ENCODE measurements at regions not wholly inside any gene's neighbourhood (a gene's known extent, or its start where the extent isn't known, plus 50 kb on each side); places are given as distances from the start of the nearest gene placed in this dataset.
"Not testable (repeated sequence)": the region's sequence is repeated elsewhere in the genome, so short reads cannot be mapped to it uniquely, and the experiment has no call there.

GRCh38 chr5:108696951-108697715 lies 50.6 kb upstream of the FER start:
- DNase-seq = no peak

- DNase-seq = no peak
Measured at GRCh38 chr5:108696407-108696806, 51.3 kb upstream of the FER start.

DNA sequence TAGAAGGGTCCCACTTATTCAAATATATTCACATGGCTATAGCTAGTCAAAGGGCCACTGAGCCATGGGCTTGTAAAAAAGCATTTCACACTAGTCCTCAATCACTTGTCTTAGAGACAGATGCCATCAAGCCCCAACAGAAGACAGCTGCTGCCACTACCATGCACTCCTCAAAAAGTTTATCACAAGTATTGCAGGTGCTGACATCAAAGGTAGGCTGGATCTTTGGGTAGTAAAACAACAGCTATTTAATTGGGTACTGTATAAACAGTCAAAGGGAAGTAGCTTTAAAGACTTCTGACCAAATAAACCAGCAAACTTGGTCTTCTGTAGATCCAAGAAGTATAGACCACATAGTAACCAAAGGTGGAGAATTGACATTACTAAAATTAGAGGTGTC lies 59.2 kb upstream of the FER start:
- DNase-seq = no peak

DNA sequence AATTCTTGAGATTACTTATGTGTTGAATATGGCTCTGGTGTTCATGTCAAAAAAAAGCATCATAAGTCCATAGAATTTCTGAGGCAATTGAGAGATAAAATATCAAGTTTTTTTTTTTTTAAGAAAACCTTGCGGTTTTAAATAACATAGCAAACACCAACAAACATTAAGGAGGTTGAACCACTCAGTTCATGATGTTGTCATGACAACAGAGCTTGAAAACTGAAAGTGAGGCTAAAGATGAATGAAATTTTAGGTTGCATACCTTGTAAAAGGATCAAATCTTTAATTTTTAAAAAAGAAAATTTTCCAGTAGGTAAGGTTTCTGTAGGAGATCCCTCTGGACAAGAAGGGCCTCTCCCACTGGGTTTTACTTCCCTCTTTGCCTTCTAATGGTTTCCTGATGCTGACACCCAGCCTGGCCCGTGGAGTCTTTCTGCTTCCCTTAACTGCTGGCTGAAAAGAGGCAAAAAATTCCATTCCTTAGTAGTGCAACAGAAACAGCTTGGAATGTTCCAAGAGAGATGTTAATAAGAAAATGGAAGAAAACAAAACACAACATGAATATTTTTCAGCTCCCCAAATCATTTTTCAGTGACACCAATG lies 60.0 kb upstream of the FER start:
- no peak for DNase-seq

- no peak for DNase-seq
Measured at GRCh38 chr5:108686676-108687075, 61.0 kb upstream of the FER start.

DNA sequence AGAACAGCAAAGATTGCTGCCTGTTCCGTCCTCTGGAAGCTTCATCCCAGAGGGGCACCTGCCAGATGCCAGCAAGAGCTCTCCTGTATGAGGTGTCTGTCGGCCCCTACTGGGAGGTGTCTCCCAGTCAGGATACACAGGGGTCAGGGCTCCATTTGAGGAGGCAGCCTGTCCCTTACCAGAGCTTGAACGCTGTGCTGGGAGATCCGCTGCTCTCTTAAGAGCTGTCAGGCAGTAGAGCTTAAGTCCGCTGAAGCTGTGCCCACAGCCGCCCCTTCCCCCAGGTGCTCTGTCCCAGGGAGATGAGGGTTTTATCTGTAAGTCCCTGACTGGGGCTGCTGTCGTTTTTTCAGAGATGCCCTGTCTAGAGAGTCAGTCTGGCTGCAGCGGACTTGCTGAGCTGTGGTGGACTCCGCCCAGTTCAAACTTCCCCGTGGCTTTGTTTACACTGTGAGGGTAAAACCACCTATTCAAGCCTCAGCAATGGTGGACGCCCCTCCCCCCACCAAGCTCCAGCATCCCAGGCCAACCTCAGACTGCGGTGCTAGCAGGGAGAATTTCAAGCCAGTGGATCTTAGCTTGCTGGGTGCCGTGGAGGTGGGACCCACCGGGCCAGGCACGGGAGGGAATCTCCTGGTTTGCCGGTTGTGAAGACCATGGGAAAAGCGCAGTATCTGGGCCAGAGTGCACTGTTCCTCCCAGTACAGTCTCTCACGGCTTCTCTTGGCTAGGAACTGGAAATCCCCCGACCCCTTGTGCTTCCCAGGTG lies 62.1 kb upstream of the FER start:
- not testable (repeated sequence) for DNase-seq

DNA sequence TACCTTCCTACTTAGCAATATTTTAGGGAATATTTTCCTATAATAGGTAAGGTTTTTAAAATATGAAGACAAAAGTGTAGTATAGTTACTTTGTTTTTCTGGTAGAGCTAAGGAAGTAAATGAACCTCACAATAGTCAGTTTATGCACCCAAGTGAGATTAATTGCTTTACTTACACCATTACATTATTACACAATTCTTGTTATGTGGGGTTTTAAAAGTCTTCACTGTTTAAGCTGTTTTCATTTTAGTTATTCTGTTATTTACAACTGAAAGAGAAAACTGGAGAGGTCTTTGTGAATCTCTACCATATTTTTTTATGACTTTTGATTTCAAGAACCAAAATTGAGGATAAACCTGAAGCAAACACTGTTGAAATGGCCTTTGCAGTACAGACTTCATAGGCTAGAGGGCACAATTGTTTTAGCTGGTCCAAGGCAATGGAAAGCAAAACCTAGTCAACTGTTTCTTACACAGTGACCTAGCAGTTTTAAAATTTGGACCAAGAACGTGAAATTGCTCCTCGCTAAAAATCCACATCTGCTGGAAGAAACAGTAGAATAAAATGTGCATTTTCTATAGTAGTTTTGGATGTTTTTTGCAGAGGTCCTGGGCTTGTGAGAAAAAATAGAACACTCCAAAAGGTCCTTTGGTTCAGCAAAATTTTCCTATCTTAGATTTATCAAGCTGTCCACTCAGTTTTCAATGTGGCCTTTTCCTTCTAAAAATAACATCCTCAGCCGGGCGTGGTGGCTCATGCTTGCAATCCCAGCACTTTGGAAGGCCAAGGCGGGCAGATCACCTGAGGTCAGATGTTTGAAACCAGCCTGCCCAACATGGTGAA lies 66.4 kb upstream of the FER start:
- peak; percentile 24 to 40 for DNase-seq

GRCh38 chr5:108678091-108678490 lies 69.6 kb upstream of the FER start:
- DNase-seq = no peak

DNA sequence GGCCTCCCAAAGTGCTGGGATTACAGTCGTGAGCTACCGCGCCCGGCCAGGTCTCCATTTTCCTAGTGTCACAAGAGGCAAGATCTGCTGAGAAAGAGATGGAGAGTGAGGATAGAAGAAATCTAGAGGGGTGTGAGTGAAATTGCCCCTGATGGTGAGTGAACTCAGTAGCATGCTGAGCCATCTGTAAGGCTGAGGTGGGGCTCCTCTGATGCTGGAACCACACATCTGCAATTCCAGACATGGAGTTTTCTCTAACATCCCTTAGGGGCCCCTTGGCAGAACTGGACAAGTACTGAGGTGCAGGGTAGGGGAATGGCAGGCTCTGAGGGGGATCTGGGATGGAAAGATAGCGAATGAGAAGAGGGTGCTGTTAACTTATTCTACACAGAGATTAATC lies 72.0 kb upstream of the FER start:
- no peak for DNase-seq

- DNase-seq = no peak
Measured at GRCh38 chr5:108672639-108673038, 75.1 kb upstream of the FER start.

DNA sequence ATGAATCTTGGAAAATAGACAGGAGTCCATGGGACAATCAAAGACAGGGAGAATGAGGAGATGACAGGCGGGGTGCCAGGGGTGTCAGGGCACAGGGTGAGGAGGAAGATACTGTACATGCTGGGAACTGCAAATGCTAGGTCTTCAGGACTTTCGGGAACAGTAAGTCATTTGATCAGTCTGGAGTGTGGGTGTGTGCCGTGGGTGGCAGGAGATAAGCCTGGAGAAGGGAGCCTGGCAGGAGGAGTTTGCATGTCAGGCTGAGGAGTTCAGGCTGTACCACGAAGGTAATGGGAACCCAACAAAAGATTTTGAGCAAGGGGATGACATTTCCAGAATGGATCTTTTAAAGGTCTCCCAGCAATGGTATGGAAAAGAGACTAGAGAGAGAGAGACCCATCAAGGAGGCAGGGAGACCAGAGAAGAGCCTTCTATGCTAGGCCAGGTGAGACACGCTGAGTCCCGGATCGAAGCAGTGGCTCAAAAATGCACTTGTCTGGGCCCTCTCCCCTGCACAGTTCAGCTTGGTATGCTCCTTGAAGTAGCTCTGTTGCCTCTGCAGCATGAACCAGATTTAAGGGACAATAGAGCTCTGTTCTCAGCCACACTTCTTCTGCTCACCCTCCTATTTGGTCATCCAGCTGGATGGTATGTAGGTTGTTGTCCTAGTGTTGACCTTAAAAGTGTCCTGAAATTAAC lies 77.0 kb upstream of the FER start:
- DNase-seq = no peak

DNA sequence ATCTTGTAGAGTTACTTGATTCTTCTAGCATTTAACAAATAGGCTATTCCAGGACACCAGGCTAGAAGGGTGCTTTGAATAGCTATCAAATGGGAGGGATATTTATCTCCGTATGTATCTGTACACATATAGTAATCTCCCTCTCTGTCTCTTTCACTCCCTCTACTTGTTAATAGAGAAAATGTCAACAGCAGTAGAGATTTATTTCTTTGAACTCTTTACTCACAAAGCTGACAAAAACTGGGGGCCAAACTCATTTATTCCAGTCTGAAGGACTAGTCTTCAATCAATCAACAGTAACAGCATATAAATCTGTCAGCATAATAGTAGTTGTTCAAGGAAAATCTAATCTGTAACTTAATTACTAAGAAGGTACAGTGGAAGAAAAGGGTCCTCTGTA lies 78.2 kb upstream of the FER start:
- peak; percentile 1 to 24 for DNase-seq

- DNase-seq = no peak
Measured at GRCh38 chr5:108661590-108662219, 86.0 kb upstream of the FER start.

DNA sequence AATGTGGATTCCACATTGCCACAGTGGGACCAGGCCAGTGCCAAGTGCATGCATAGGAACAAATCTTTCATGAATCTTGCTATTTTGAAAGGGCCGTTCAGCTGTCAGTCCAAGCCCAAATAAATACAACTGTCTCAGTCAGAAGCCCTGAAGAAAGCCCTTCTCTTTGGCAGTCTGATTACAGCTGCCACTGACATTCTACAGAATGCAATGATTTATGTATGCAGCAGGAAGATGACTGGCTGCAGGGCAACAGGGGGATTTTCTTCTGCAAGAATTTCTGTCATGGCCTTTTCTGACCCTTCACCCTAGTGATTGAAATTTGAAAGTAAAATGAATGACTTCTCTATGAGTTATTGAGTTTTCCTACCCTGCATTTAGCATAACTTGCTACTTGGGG lies 86.7 kb upstream of the FER start:
- DNase-seq = no peak

GRCh38 chr5:108660291-108660690 lies 87.4 kb upstream of the FER start:
- DNase-seq = no peak

- no peak for DNase-seq
Measured at GRCh38 chr5:108659531-108659930, 88.2 kb upstream of the FER start.

- no peak for DNase-seq
Measured at GRCh38 chr5:108655750-108656450, 91.8 kb upstream of the FER start.

DNA sequence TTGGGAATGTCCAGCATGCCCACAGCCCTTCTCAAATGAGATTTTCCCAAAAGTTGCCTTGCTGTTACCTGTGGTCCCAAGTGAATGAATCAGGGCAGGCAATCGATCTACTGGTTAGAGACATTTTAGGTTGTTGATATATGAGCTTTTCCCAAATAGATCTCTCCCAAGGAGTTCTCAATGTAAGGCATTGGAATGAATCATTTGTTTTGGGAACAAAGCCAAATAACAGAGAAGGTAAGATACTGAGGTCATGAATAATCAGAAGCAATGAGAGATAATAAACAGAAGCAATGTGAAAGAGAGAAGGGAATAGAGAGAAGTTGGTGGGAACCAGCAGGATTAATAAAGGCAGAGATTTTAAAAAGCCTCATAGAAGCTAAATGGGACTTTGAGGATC lies 93.6 kb upstream of the FER start:
- DNase-seq = no peak

DNA sequence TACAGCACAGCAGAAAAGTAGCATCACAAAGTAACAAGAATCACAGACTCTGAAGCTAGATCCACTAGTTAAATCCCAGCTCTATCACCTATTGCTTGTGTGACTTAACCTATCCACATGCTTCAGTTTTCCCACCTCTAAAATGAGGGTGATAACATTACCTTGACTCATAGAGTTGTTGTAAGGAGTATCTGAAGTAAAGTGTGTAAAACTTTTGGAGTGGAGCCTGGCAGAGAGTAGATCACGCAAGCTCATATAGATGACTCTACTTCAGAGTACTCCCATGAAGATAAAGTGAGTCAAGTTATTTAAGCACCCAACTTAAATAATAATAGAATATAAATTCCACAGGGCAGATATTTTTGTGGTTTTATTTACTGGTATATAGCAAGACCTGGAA lies 94.5 kb upstream of the FER start:
- DNase-seq = no peak

- no peak for DNase-seq
Measured at GRCh38 chr5:108650997-108651396, 96.7 kb upstream of the FER start.

DNA sequence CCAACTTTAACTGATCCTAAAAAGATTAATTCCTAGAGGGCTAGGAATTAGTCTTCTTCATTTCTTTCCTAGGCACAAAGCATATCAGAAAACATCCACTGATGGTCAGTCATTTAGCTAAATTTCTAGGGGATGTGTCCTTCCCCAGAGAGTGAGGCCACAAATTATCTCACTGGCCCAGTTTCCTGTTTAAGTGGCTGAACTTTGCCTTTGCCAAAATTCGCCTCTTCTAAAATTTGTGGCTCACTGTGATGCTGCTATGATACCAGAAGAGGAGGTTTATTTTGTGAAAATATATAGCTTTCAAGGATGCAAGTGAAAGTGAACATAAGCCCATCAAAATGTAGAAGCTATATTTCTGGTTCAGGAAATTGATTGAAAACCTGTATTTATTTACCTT lies 98.1 kb upstream of the FER start:
- no peak for DNase-seq
